VCaP (cell line): ENCODE measurements at regions not wholly inside any gene's neighbourhood (a gene's known extent, or its start where the extent isn't known, plus 50 kb on each side); places are given as distances from the start of the nearest gene placed in this dataset.

Source experiments
- H3K27ac ChIP-seq: fragments of 450-650 bp; 2 replicates; pipeline ENCODE4 v1.5.1; 2017
- CTCF ChIP-seq: fragments of 450-650 bp; conservative IDR thresholded peaks from 2 replicates; pipeline ENCODE4 v1.5.1; 2017; ENCODE audit warnings: mild to moderate bottlenecking, moderate library complexity

DNA sequence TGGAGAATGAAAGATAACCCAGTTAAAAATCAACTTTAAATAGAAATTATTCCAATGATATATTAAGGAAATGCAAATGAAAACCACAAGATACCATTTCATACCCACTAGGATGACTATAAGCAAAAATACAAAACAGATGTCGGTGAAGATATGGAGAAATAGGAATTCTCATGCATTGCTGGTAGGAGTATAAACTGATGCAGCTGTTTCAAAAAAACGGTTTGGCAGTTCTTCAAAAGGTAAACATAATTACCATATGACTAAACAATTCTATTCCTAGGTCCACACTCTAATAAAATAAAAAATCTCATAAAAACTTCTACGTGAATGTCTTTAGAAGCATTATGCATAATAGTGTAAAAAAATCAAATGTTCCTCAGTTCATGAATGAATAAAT, 763.3 kb upstream of the BRINP3 start:
- H3K27ac ChIP-seq = no peak overlapping the region
- no peak for TF ChIP-seq CTCF

DNA sequence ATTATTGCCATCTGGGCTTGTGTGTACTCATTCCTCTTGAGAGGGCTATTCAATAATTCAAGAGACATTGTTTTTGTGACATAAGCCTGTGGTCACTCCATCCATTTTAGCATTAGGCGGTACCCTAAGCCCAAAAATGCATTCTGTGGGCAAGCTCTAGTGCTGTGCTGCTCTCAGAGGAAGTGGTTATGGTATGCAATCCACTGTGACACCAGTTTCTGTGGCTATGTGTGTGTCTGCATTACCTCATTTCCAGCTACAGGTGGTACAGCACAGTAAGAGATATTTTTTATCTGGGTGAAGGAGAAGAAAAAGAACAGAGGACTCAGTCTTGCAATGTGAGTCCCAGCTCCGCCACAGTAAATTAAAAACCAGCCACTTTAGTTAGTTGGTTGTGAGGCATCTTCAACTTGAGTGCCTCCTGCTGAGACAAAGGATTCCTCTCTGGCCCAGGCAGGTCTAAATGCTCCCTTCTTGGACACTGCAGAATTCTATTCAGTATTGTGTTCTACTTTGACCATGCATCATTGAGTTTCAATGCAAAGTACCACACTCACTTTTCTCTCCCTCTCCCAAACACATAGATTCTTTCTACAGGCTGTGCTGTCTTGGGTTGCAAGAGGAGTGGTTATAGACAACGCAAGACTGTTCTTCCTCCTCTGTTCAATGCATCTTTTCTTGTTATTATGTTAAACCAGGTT, 777.8 kb upstream of the BRINP3 start:
- H3K27ac ChIP-seq = no peak overlapping the region
- no peak for TF ChIP-seq CTCF

DNA sequence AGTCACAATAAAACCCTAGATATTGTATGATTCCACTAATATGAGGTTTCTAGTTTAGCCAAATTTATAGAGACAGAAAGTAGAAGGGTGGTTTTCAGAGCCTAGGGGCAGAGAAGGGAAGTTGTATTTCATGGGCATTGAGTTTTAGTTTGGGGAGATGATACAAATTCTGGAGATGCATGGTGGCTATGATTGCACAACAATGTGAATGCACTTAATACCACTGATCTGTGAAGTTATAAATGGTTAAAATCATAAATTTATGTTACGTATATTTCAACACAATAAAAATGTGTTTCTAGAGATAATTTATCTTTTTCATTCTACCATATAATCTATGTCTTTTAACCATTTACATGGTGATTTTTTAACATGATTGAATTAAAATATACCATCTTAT, 779.3 kb upstream of the BRINP3 start:
- TF ChIP-seq CTCF = no peak
- no peak overlapping the region for H3K27ac ChIP-seq

GRCh38 chr1:191260056-191260455, 782.4 kb upstream of the BRINP3 start:
- no peak overlapping the region for H3K27ac ChIP-seq
- TF ChIP-seq CTCF = no peak

- no peak overlapping the region for H3K27ac ChIP-seq
- TF ChIP-seq CTCF = no peak
Measured at GRCh38 chr1:191261111-191261510, 783.4 kb upstream of the BRINP3 start.

DNA sequence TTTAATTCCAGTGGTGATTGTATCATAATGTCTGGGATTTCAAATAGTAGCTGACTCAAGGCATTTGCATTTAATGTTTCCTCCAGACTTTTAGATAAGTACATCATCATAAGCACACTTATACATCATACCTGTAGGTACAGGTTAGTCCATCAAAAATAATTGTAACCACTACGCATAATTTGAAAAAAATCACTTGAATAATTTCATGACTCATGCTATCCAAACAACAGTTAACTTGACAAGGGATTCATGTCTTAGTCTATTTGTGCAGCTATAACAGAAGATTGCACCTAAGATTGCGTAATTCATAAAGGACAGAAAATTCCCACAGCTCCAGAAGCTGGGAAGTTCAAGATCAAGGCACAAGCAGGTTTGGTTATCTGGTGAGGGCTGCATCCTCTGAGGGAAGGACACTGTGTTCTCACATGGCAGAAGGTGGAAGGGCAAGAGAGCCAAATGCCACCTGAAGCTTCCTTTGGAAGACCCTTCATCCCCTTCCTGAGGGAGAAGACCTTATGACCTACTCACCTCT, 801.7 kb upstream of the BRINP3 start:
- TF ChIP-seq CTCF = no peak

GRCh38 chr1:191284175-191284574, 806.5 kb upstream of the BRINP3 start:
- H3K27ac ChIP-seq = no peak overlapping the region
- no peak for TF ChIP-seq CTCF

More for the DNA sequence above, 801.7 kb upstream of the BRINP3 start:
- H3K27ac ChIP-seq = no peak overlapping the region
